Brain microvascular endothelial cell (primary cell): ENCODE measurements at regions not wholly inside any gene's neighbourhood (a gene's known extent, or its start where the extent isn't known, plus 50 kb on each side); places are given as distances from the start of the nearest gene placed in this dataset.

Source experiments
- DNase-seq: peaks from one replicate; pipeline ENCODE4 v3.0.0-alpha.2; 2020
- H3K27ac ChIP-seq: fragments of 250-450 bp; sonication (Bioruptor Pico); 2 replicates; pipeline ENCODE4 v1.5.1; 2020; ENCODE audit warnings: mild to moderate bottlenecking, moderate library complexity
- H3K27me3 ChIP-seq: fragments of 250-450 bp; sonication (Bioruptor Pico); replicated peaks from 2 replicates; pipeline ENCODE4 v1.5.1; 2020; ENCODE audit warnings: mild to moderate bottlenecking
- H3K36me3 ChIP-seq: fragments of 250-450 bp; sonication (Bioruptor Pico); replicated peaks from 2 replicates; pipeline ENCODE4 v1.5.1; 2020; ENCODE audit warnings: mild to moderate bottlenecking
- H3K4me3 ChIP-seq: 2 replicates; pipeline ENCODE4 v1.5.1; 2011; ENCODE audit warnings: low read depth, mild to moderate bottlenecking, control low read depth, low read length, moderate library complexity
- in situ Hi-C: cut with HindIII; loops from 2 replicates; pipeline ENCODE4 v1.10.0; 2017; ENCODE audit warnings: low sequenced_read_pairs, low pct_ligation_motif_present
- TF ChIP-seq, protein P1 (sequence below): IDR thresholded peaks from 2 replicates; pipeline ENCODE4 v1.5.1; 2011; ENCODE audit warnings: low read depth, mild to moderate bottlenecking, moderate library complexity, low read length, control low read depth, inconsistent platforms; ENCODE audit errors: missing control alignments

DNA sequence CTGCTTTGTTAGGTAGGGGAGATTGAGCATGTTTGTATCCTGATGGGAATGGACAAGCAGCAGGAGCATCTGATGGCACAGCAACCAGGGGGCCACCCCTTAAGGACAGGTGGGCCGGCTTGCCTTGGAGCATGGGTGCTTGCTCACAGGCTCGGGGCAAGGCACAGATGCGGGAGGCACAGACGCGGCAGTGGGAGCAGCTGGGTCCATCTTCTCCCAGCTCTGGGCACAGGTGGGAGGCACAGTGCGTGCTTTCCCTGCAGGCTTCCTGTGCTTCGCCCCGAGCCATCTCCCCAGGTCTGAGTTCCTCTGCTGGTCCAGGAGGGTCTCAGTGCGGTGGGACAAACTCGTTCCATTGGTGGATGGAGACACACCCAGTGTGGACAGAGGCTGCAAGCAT is 73.6 kb upstream of the BHLHE23 start:
- H3K4me3 ChIP-seq = no peak overlapping the region
- H3K27ac ChIP-seq = no peak overlapping the region
- no peaks in the 10 kb centered on the region for H3K36me3 ChIP-seq
- in situ Hi-C loops = no loop called here
- no peak for DNase-seq
- TF ChIP-seq, protein P1, sequence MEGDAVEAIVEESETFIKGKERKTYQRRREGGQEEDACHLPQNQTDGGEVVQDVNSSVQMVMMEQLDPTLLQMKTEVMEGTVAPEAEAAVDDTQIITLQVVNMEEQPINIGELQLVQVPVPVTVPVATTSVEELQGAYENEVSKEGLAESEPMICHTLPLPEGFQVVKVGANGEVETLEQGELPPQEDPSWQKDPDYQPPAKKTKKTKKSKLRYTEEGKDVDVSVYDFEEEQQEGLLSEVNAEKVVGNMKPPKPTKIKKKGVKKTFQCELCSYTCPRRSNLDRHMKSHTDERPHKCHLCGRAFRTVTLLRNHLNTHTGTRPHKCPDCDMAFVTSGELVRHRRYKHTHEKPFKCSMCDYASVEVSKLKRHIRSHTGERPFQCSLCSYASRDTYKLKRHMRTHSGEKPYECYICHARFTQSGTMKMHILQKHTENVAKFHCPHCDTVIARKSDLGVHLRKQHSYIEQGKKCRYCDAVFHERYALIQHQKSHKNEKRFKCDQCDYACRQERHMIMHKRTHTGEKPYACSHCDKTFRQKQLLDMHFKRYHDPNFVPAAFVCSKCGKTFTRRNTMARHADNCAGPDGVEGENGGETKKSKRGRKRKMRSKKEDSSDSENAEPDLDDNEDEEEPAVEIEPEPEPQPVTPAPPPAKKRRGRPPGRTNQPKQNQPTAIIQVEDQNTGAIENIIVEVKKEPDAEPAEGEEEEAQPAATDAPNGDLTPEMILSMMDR = no peak
- peaks cover 6% of the 10 kb centered on the region for H3K27me3 ChIP-seq

DNA sequence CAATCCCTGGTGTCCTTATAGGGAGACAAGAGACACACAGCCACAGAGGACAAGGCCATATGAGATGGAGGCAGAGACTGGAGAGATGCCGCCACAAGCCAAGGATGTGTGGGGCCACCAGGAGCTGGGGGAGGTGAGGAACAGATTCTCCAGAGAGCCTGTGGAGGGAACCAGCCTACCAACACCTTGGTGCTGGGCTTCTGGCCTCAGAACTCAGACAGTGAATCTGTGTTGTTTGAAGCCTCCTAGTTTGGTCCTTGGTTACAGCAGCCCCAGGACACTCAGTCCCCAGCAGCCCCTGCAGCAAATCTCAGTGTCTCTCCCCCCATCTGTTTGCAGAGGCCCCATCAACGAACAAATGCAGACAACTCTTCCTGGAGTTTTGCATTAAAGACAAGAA is 73.2 kb upstream of the BHLHE23 start:
- Histone ChIP-seq H3K27ac (no peak overlapping the region), H3K36me3 (no peaks in the 10 kb centered on the region), H3K4me3 (no peak overlapping the region), H3K27me3 (peaks cover 4% of the 10 kb centered on the region)
- in situ Hi-C loops = no loop called here
- no peak for DNase-seq
- TF ChIP-seq, protein P1 = no peak

DNA sequence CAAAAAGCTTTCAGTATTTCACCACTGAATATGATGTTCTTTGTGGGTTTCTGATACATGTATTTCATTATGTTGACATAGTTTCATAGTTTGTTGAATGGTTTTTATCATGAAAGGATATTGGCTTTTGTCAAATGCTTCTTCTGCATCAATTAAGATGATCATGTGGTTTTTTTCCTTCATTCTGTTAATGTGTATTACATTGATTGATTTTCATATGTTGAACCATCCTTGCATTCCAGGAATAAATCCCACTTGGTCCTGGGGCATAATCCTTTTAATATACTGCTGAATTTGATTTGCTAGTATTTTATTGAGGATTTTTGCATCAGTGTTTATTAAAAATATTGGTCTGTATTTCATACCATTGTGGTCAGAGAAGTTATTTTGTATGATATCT is 70.9 kb upstream of the BHLHE23 start:
- H3K4me3 ChIP-seq = no peak overlapping the region
- in situ Hi-C loops = no loop called here
- H3K27me3 ChIP-seq = peaks cover 2% of the 10 kb centered on the region
- TF ChIP-seq, protein P1 = no peak
- DNase-seq = no peak
- no peak overlapping the region for H3K27ac ChIP-seq
- no peaks in the 10 kb centered on the region for H3K36me3 ChIP-seq

DNA sequence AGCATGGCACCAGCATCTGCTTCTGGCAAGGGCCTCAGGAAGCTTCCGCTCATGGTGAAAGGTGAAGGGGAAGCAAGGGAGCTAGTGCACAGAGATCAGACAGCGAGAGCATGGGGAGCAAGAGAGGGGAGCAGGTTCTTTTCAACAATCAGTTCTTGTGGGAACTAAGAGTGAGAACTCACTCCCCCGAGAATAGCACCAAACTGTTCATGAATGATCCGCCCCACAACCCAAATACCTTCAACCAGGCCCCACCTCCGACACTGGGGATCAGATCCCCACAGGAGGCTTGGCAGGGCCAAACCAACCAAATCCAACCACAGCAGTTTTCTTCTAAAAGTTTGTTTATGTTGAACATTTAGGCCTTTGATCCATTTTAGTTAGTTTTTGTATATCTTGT is 69.7 kb upstream of the BHLHE23 start:
- DNase-seq = no peak
- Histone ChIP-seq H3K27me3 (peaks cover 10% of the 10 kb centered on the region), H3K27ac (no peak overlapping the region), H3K36me3 (no peaks in the 10 kb centered on the region), H3K4me3 (no peak overlapping the region)
- TF ChIP-seq, protein P1 = no peak
- in situ Hi-C loops = no loop called here

DNA sequence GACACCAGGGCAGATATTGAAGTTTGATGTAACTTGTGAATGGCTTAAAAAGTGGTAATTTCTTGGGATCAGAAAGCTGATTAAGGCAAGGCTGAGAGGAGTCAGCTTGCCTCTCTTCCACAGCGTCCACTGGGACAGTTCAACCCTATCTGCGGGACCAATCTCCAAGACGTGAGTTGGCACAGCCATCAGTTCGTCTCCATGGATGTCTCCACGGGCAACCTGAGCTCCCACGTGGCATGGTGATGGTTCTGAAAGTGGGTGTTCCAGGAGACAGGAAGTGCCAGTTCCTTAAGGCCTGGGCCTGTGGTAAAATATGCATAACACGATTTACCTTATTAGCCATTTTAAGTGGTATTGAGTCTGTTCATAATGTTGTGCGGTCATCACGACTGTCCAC is 67.9 kb upstream of the BHLHE23 start:
- no peak for DNase-seq
- TF ChIP-seq, protein P1 = no peak
- in situ Hi-C loops = no loop called here
- Histone ChIP-seq H3K36me3 (no peaks in the 10 kb centered on the region), H3K27ac (no peak overlapping the region), H3K4me3 (no peak overlapping the region), H3K27me3 (peaks cover 10% of the 10 kb centered on the region)

DNA sequence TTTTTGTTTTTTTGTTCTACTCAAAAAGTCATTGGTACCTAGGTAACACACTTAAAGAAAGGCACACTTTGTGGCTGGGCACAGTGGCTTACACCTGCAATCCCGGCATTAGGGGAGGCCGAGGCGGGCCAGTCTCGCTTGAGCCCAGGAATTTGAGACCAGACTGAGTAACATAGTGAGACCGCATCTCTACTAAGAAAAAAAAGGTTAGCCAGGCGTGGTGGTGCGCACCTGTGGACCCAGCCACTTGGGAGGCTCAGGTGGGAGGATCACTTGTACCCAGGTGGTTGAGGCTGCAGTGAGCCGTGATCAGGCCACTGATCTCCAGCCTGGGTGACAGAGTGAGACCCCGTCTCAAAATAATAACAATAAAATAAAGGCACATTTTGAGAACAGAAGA is 67.4 kb upstream of the BHLHE23 start:
- Histone ChIP-seq H3K27ac (no peak overlapping the region), H3K4me3 (no peak overlapping the region), H3K36me3 (no peaks in the 10 kb centered on the region), H3K27me3 (peaks cover 10% of the 10 kb centered on the region)
- TF ChIP-seq, protein P1 = no peak
- no peak for DNase-seq
- in situ Hi-C loops = no loop called here
